HCT116 (cell line): ENCODE measurements at regions not wholly inside any gene's neighbourhood (a gene's known extent, or its start where the extent isn't known, plus 50 kb on each side); places are given as distances from the start of the nearest gene placed in this dataset.
"Not testable (repeated sequence)": the region's sequence is repeated elsewhere in the genome, so short reads cannot be mapped to it uniquely, and the experiment has no call there.

Experiments
- ATAC-seq: fragments of 200-7000 bp; cut with Tn5 transposase; 2 replicates; pipeline ENCODE4 v1.9.1; 2020; ENCODE audit warnings: mild to moderate bottlenecking, moderate library complexity
- BruUV-seq: library from RNA; stranded (reverse); fragments of 400-500 nt; replicated peaks from 2 replicates; lab custom pipeline; 2021; lab: Mats Ljungman, UMichigan
- CTCF ChIA-PET: fragments of 300-600 bp; sonication (Branson Sonifier 250); formaldehyde crosslinking; loops from one replicate; lab custom pipeline; 2021; ENCODE audit warnings: antibody characterized with exemption; lab: Charles Lee
- POLR2A ChIA-PET: fragments of 300-600, 350-600 bp; sonication (Branson Sonifier 250); formaldehyde crosslinking; loops from one replicate; lab custom pipeline; 2021; ENCODE audit warnings: antibody characterized with exemption; lab: Charles Lee
- RAD21 ChIA-PET, 2 experiments: fragments of 300-600 bp; sonication (Branson Sonifier 250); formaldehyde crosslinking; loops; one replicate each; lab custom pipeline; 2023; ENCODE audit warnings: low total read pairs in 2 of 2; ENCODE audit not compliant: uncharacterized antibody in 2 of 2, unreplicated experiment in 2 of 2, low non-redundant PET in 1 of 2; lab: Charles Lee
- DNase-seq: peaks from one replicate; pipeline ENCODE4 v3.0.0-alpha.2; 2010; ENCODE audit warnings: low read depth, low spot score
- H2AFZ ChIP-seq: fragments of 200-600 bp; shearing (Covaris generic), sonication (generic); 2 replicates; pipeline ENCODE4 v1.6.1; 2017; ENCODE audit warnings: low read depth, mixed run types, mixed read lengths, antibody characterized with exemption, low read length; ENCODE audit not compliant: poor library complexity, severe bottlenecking
- H3K27ac ChIP-seq: 2 replicates; pipeline ENCODE4 v1.5.1; 2012; ENCODE audit warnings: low read depth, low read length
- H3K27me3 ChIP-seq: fragments of 200-600 bp; sonication (generic); 2 replicates; pipeline ENCODE4 v1.6.1; 2016; ENCODE audit warnings: mixed run types, low read length, mixed read lengths; ENCODE audit not compliant: insufficient read depth
- H3K36me3 ChIP-seq, 2 experiments: fragments of 200-500 bp in 1 of 2; fragments of 200-600 bp in 1 of 2; sonication (Bioruptor generic) in 1 of 2; sonication (generic) in 1 of 2; 2 replicates each; pipeline versions ENCODE4 v1.5.1 to v1.6.1; 2014 to 2016; ENCODE audit warnings: low read length in 2 of 2, inconsistent platforms in 1 of 2, mixed read lengths in 1 of 2, mixed run types in 1 of 2; ENCODE audit not compliant: insufficient read depth in 2 of 2, control insufficient read depth in 1 of 2
- H3K4me1 ChIP-seq, 2 experiments: fragments of 200-600 bp in 1 of 2; sonication (generic) in 1 of 2; 2 replicates each; pipeline versions ENCODE4 v1.5.1 to v1.6.1; 2012 to 2017; ENCODE audit warnings: low read length in 2 of 2, inconsistent platforms in 1 of 2, mild to moderate bottlenecking in 1 of 2, mixed read lengths in 1 of 2, mixed run types in 1 of 2, moderate library complexity in 1 of 2; ENCODE audit not compliant: insufficient read depth in 2 of 2, control insufficient read depth in 1 of 2
- H3K4me2 ChIP-seq: fragments of 200-600 bp; sonication (generic); 2 replicates; pipeline ENCODE4 v1.6.1; 2017; ENCODE audit warnings: mixed run types, low read length, mixed read lengths
- H3K4me3 ChIP-seq, 2 experiments: fragments of 200-600 bp in 1 of 2; sonication (generic) in 1 of 2; replicated peaks in 1 of 2; 2 replicates each; pipeline ENCODE4 v1.5.1; 2011 to 2016; ENCODE audit warnings: low read length in 2 of 2, control low read depth in 1 of 2, low read depth in 1 of 2, mild to moderate bottlenecking in 1 of 2, mixed read lengths in 1 of 2, mixed run types in 1 of 2
- H3K79me2 ChIP-seq: fragments of 200-600 bp; sonication (generic); 2 replicates; pipeline ENCODE4 v1.6.1; 2017; ENCODE audit warnings: mild to moderate bottlenecking, mixed run types, low read length, moderate library complexity, mixed read lengths; ENCODE audit not compliant: insufficient read depth
- H3K9ac ChIP-seq: fragments of 200-600 bp; sonication (generic); 2 replicates; pipeline ENCODE4 v1.6.1; 2016; ENCODE audit warnings: low read length, mixed read lengths
- H3K9me2 ChIP-seq: fragments of 200-600 bp; sonication (generic), shearing (Covaris generic); 2 replicates; pipeline ENCODE4 v1.6.1; 2017; ENCODE audit warnings: mixed run types, mild to moderate bottlenecking, moderate library complexity; ENCODE audit not compliant: insufficient read depth
- H3K9me3 ChIP-seq, 2 experiments: fragments of 200-500 bp in 1 of 2; fragments of 200-600 bp in 1 of 2; sonication (Bioruptor generic) in 1 of 2; sonication (generic) in 1 of 2; 2 replicates each; pipeline ENCODE4 v1.6.1; 2014 to 2017; ENCODE audit warnings: low read length in 2 of 2, mixed read lengths in 2 of 2, inconsistent platforms in 1 of 2, low read depth in 1 of 2, mild to moderate bottlenecking in 1 of 2, mixed run types in 1 of 2, moderate library complexity in 1 of 2; ENCODE audit not compliant: control insufficient read depth in 1 of 2, insufficient read depth in 1 of 2
- H4K20me1 ChIP-seq: fragments of 200-600 bp; sonication (generic), shearing (Covaris generic); 2 replicates; pipeline ENCODE4 v1.6.1; 2017; ENCODE audit warnings: mixed run types, mild to moderate bottlenecking, moderate library complexity; ENCODE audit not compliant: insufficient read depth
- CTCF ChIP-seq, 3 experiments: fragments of 200-600 bp in 1 of 3; sonication (generic) in 1 of 3; IDR thresholded peaks in 2 of 3; conservative IDR thresholded peaks in 1 of 3; 2 replicates each; pipeline ENCODE4 v1.5.1; 2012 to 2017; ENCODE audit warnings: low read depth in 2 of 3, low read length in 2 of 3, antibody characterized with exemption in 1 of 3, borderline replicate concordance in 1 of 3, control low read depth in 1 of 3, mild to moderate bottlenecking in 1 of 3, mixed read lengths in 1 of 3, mixed run types in 1 of 3, moderate library complexity in 1 of 3; ENCODE audit not compliant: insufficient read depth in 1 of 3
- MAX ChIP-seq: IDR thresholded peaks from 2 replicates; pipeline ENCODE4 v1.6.1; 2012
- RAD21 ChIP-seq: IDR thresholded peaks from 2 replicates; pipeline ENCODE4 v1.6.1; 2012; ENCODE audit warnings: low read depth, mild to moderate bottlenecking
- intact Hi-C: fragments of 100-400 bp; cut with micrococcal nuclease; formaldehyde crosslinking; loops from 2 replicates; pipeline ENCODE4 v1.10.0; 2022

- DNase-seq: peak; percentile 27
- RAD21 ChIA-PET, H3K4me3 ChIP-seq, H3K9me3 ChIP-seq, H3K27me3 ChIP-seq, H3K9ac ChIP-seq, H3K27ac ChIP-seq, POLR2A ChIA-PET, H3K36me3 ChIP-seq: not testable (repeated sequence)
- intact Hi-C loops: loop anchor here (1.0 to 10.0 kb wide), 3 partner anchors 31 to 451 kb away; no protein-coding TSS in a partner anchor
- TF ChIP-seq CTCF (IDR thresholded peaks at IDR 0.05 in 2 of 3, conservative IDR thresholded peaks at IDR 0.05 in 1 of 3; ENCODE audit: borderline replicate concordance in 1 of 3, insufficient read depth in 1 of 3, low read depth in 2 of 3, low read length in 2 of 3) (peak; percentile 53 to 78 (median 59)), RAD21 (peak; percentile 66), MAX (peak; percentile 78)
- TF ChIP-seq, all 23 proteins: peak for 3; not testable (repeated sequence) for 20
- CTCF ChIA-PET: interaction anchor here (0.9 to 1.2 kb wide), 2 partner anchors 32 to 467 kb away, joined by 3 to 5 read pairs; no protein-coding TSS in a partner anchor
- H3K79me2 ChIP-seq, H3K4me2 ChIP-seq, H2AFZ ChIP-seq, BruUV-seq, H4K20me1 ChIP-seq, H3K9me2 ChIP-seq, H3K4me1 ChIP-seq: not testable (repeated sequence)
- peak; percentile 53; the same call in 1 of the 2 replicates for ATAC-seq
Observed at GRCh38 chr14:106006043-106006442, 479.7 kb downstream of the TMEM121 start.

- ATAC-seq, H3K9ac ChIP-seq, H3K27me3 ChIP-seq, H3K36me3 ChIP-seq, H2AFZ ChIP-seq, BruUV-seq, H3K4me3 ChIP-seq, POLR2A ChIA-PET, H3K9me2 ChIP-seq, H3K79me2 ChIP-seq, DNase-seq, H3K9me3 ChIP-seq, H3K4me2 ChIP-seq, H3K27ac ChIP-seq, RAD21 ChIA-PET, H4K20me1 ChIP-seq, CTCF ChIA-PET, H3K4me1 ChIP-seq: not testable (repeated sequence)
- intact Hi-C loops: loop anchor here (1.0 to 10.0 kb wide), 3 partner anchors 31 to 452 kb away; no protein-coding TSS in a partner anchor
Observed at GRCh38 chr14:106006716-106007115, 480.3 kb downstream of the TMEM121 start.
